ENCODE measurements at regions not wholly inside any gene's neighbourhood (a gene's known extent, or its start where the extent isn't known, plus 50 kb on each side); places are given as distances from the start of the nearest gene placed in this dataset.

DNA sequence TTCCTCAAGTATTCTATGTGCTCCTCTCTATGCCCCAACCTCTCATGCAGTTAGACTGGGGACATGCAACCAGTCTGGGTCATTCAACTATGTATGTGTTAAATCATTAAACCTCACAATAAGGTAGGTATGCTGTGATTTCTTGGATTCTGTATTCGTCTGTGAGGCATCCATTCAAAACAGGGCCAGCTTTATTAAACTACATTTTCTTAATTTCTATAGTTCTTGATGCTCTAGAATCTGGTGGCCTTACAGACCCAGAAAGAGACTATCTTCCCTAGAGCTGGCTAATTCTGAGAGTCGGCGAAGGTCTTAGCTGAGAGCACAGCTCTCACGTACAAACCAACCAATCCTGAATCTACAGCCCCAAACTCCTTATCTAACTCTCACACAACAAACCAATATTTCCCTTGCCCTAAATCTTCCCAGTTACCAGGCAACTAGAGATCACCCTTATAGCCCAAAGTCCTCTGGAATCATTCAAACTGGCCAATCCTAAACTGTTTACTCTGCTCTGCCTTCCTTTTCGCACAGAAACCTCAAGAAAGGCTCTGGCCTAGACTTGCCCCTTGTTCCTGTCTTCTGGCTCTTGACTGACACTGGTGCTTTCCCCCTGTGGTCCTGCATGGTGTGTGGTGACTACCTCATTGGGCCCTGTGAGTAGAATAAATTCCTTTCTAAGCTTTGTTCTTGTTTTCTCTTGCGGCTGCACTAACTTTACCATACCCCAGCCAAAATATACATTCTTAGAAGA, 203.5 kb upstream of the TET2 start:
- POLR2A ChIA-PET = no interaction called here
- 63% methylated on average over 6 of the region's 6 CpGs for WGBS (ENCODE audit: missing lambda C conversion rate)
- CTCF ChIA-PET = no interaction called here

GRCh38 chr4:104944596-104944995, 202.1 kb upstream of the TET2 start:
- DNase-seq (ENCODE audit: low read depth in 1 of 2, low spot score in 1 of 2) (no peak), ATAC-seq (no peak), FAIRE-seq (no peak)
- POLR2A ChIA-PET = no interaction called here
- Histone ChIP-seq H3K27ac (no peak overlapping the region), H3K4me3 (no peak overlapping the region), H3K4me2 (no peak overlapping the region), H3K9me3 (no peaks in the 10 kb centered on the region), H3K4me1 (no peaks in the 10 kb centered on the region)
- TF ChIP-seq HOXA7 (CRISPR knock-in tag; IDR thresholded peaks at IDR 0.05) (no peak), ZSCAN20 (CRISPR knock-in tag; IDR thresholded peaks at IDR 0.05) (no peak), HOXB5 (CRISPR knock-in tag; IDR thresholded peaks at IDR 0.05) (no peak), RFX5 (IDR thresholded peaks at IDR 0.05) (no peak), CHD2 (IDR thresholded peaks at IDR 0.05; ENCODE audit: low read length, partially characterized antibody) (no peak), NPAS2 (CRISPR knock-in tag; IDR thresholded peaks at IDR 0.05; ENCODE audit: borderline replicate concordance) (no peak), EHMT2 (IDR thresholded peaks at IDR 0.05; ENCODE audit: low read depth) (no peak), FOXS1 (CRISPR knock-in tag; IDR thresholded peaks at IDR 0.05) (no peak), HDAC2 (IDR thresholded peaks at IDR 0.05) (no peak), CBX2 (IDR thresholded peaks at IDR 0.05; ENCODE audit: borderline replicate concordance, low read depth) (no peak), PHF8 (IDR thresholded peaks at IDR 0.05; ENCODE audit: borderline replicate concordance, low read depth) (no peak), ZC3H11A (IDR thresholded peaks at IDR 0.05) (no peak), JUNB (IDR thresholded peaks at IDR 0.05) (no peak), FOSL2 (IDR thresholded peaks at IDR 0.05) (no peak), FOSL2 (CRISPR knock-in tag; IDR thresholded peaks at IDR 0.05) (no peak), POLR2AphosphoS2 (conservative IDR thresholded peaks at IDR 0.05; ENCODE audit: low read length) (no peak), POLR2A (IDR thresholded peaks at IDR 0.05; ENCODE audit: low read length) (no peak)
- TF ChIP-seq, protein P1, sequence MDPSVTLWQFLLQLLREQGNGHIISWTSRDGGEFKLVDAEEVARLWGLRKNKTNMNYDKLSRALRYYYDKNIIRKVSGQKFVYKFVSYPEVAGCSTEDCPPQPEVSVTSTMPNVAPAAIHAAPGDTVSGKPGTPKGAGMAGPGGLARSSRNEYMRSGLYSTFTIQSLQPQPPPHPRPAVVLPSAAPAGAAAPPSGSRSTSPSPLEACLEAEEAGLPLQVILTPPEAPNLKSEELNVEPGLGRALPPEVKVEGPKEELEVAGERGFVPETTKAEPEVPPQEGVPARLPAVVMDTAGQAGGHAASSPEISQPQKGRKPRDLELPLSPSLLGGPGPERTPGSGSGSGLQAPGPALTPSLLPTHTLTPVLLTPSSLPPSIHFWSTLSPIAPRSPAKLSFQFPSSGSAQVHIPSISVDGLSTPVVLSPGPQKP (IDR thresholded peaks at IDR 0.05; ENCODE audit: low read depth, low read length) = no peak
- TF ChIP-seq, protein P2, sequence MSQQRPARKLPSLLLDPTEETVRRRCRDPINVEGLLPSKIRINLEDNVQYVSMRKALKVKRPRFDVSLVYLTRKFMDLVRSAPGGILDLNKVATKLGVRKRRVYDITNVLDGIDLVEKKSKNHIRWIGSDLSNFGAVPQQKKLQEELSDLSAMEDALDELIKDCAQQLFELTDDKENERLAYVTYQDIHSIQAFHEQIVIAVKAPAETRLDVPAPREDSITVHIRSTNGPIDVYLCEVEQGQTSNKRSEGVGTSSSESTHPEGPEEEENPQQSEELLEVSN (IDR thresholded peaks at IDR 0.05; ENCODE audit: borderline replicate concordance, low read depth) = no peak
- TF ChIP-seq, protein P3, sequence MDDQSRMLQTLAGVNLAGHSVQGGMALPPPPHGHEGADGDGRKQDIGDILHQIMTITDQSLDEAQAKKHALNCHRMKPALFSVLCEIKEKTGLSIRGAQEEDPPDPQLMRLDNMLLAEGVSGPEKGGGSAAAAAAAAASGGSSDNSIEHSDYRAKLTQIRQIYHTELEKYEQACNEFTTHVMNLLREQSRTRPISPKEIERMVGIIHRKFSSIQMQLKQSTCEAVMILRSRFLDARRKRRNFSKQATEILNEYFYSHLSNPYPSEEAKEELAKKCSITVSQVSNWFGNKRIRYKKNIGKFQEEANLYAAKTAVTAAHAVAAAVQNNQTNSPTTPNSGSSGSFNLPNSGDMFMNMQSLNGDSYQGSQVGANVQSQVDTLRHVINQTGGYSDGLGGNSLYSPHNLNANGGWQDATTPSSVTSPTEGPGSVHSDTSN (IDR thresholded peaks at IDR 0.05) = no peak
- TF ChIP-seq, protein P4, sequence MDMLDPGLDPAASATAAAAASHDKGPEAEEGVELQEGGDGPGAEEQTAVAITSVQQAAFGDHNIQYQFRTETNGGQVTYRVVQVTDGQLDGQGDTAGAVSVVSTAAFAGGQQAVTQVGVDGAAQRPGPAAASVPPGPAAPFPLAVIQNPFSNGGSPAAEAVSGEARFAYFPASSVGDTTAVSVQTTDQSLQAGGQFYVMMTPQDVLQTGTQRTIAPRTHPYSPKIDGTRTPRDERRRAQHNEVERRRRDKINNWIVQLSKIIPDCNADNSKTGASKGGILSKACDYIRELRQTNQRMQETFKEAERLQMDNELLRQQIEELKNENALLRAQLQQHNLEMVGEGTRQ (IDR thresholded peaks at IDR 0.05) = no peak
- CTCF ChIA-PET = no interaction called here

More for the DNA sequence above, 203.5 kb upstream of the TET2 start:
- TF ChIP-seq CEBPB (IDR thresholded peaks at IDR 0.05) = no peak
- no peak for DNase-seq (ENCODE audit: low read depth in 1 of 2, low spot score in 1 of 2)
- H3K4me3 ChIP-seq = no peak overlapping the region
- no peaks in the 10 kb centered on the region for H3K9me3 ChIP-seq
- ATAC-seq = no peak
- no peaks in the 10 kb centered on the region for H3K4me1 ChIP-seq
- H3K27ac ChIP-seq = no peak overlapping the region
- no peak for FAIRE-seq
- H3K4me2 ChIP-seq = no peak overlapping the region

Measured in A549 (cell line).